ENCODE measurements at regions not wholly inside any gene's neighbourhood (a gene's known extent, or its start where the extent isn't known, plus 50 kb on each side); places are given as distances from the start of the nearest gene placed in this dataset.

- H3K9ac ChIP-seq (ENCODE audit: low read depth, low read length), result no peak overlapping the region
- TF ChIP-seq EZH2 (IDR thresholded peaks at IDR 0.05; ENCODE audit: borderline replicate concordance, low read depth, low read length, severe bottlenecking) (no peak), CTCF (IDR thresholded peaks at IDR 0.05; ENCODE audit: borderline replicate concordance, extremely low read depth, low read length, poor library complexity, severe bottlenecking) (no peak)
- ATAC-seq (ENCODE audit: insufficient read depth, low read depth) (no peak), DNase-seq (no peak)
- H3K36me3 ChIP-seq (ENCODE audit: insufficient read depth, low read length), result no peaks in the 10 kb centered on the region
- H3K27ac ChIP-seq (ENCODE audit: low read length), result no peak overlapping the region
- H3K4me2 ChIP-seq (ENCODE audit: insufficient read depth, low read length), result no peak overlapping the region
- H4K20me1 ChIP-seq (ENCODE audit: insufficient read depth, low read length), result no peaks in the 10 kb centered on the region
- H3K4me1 ChIP-seq (ENCODE audit: insufficient read depth, low read length), result no peaks in the 10 kb centered on the region
- H3K27me3 ChIP-seq (ENCODE audit: insufficient read depth, low read length, poor library complexity), result peaks cover 13% of the 10 kb centered on the region
- no peaks in the 10 kb centered on the region for H3K79me2 ChIP-seq (ENCODE audit: insufficient read depth, low read length)
- no peak overlapping the region for H2AFZ ChIP-seq (ENCODE audit: low read depth, low read length)
- H3K4me3 ChIP-seq (ENCODE audit: low read depth in 1 of 2, low read length in 2 of 2), result no peak overlapping the region
- no peaks in the 10 kb centered on the region for H3K9me3 ChIP-seq (ENCODE audit: insufficient read depth, low read length, severe bottlenecking)
Measured at GRCh38 chr6:133764008-133764753, 124.7 kb upstream of the TCF21 start.

GRCh38 chr6:133764754-133765208 is 124.1 kb upstream of the TCF21 start:
- no peaks in the 10 kb centered on the region for H4K20me1 ChIP-seq (ENCODE audit: insufficient read depth, low read length)
- TF ChIP-seq CTCF (IDR thresholded peaks at IDR 0.05; ENCODE audit: borderline replicate concordance, extremely low read depth, low read length, poor library complexity, severe bottlenecking) (no peak), EZH2 (IDR thresholded peaks at IDR 0.05; ENCODE audit: borderline replicate concordance, low read depth, low read length, severe bottlenecking) (no peak)
- H3K79me2 ChIP-seq (ENCODE audit: insufficient read depth, low read length), result no peaks in the 10 kb centered on the region
- no peaks in the 10 kb centered on the region for H3K4me1 ChIP-seq (ENCODE audit: insufficient read depth, low read length)
- no peak overlapping the region for H3K27ac ChIP-seq (ENCODE audit: low read length)
- DNase-seq, result no peak
- no peak overlapping the region for H2AFZ ChIP-seq (ENCODE audit: low read depth, low read length)
- no peak overlapping the region for H3K4me3 ChIP-seq (ENCODE audit: low read depth in 1 of 2, low read length in 2 of 2)
- no peak overlapping the region for H3K9ac ChIP-seq (ENCODE audit: low read depth, low read length)
- H3K36me3 ChIP-seq (ENCODE audit: insufficient read depth, low read length), result no peaks in the 10 kb centered on the region
- H3K4me2 ChIP-seq (ENCODE audit: insufficient read depth, low read length), result no peak overlapping the region
- no peaks in the 10 kb centered on the region for H3K9me3 ChIP-seq (ENCODE audit: insufficient read depth, low read length, severe bottlenecking)
- H3K27me3 ChIP-seq (ENCODE audit: insufficient read depth, low read length, poor library complexity), result peaks cover 13% of the 10 kb centered on the region
- ATAC-seq (ENCODE audit: insufficient read depth, low read depth), result no peak

GRCh38 chr6:133767357-133767970 is 121.4 kb upstream of the TCF21 start:
- Histone ChIP-seq H3K9ac (ENCODE audit: low read depth, low read length) (no peak overlapping the region), H3K79me2 (ENCODE audit: insufficient read depth, low read length) (no peaks in the 10 kb centered on the region), H3K4me3 (ENCODE audit: low read depth in 1 of 2, low read length in 2 of 2) (no peak overlapping the region), H4K20me1 (ENCODE audit: insufficient read depth, low read length) (no peaks in the 10 kb centered on the region), H3K4me1 (ENCODE audit: insufficient read depth, low read length) (no peaks in the 10 kb centered on the region), H3K9me3 (ENCODE audit: insufficient read depth, low read length, severe bottlenecking) (no peaks in the 10 kb centered on the region), H3K4me2 (ENCODE audit: insufficient read depth, low read length) (no peak overlapping the region), H3K27me3 (ENCODE audit: insufficient read depth, low read length, poor library complexity) (peaks cover 12% of the 10 kb centered on the region), H2AFZ (ENCODE audit: low read depth, low read length) (no peak overlapping the region), H3K36me3 (ENCODE audit: insufficient read depth, low read length) (no peaks in the 10 kb centered on the region), H3K27ac (ENCODE audit: low read length) (no peak overlapping the region)
- TF ChIP-seq EZH2 (IDR thresholded peaks at IDR 0.05; ENCODE audit: borderline replicate concordance, low read depth, low read length, severe bottlenecking), result no peak
- TF ChIP-seq CTCF (IDR thresholded peaks at IDR 0.05; ENCODE audit: borderline replicate concordance, extremely low read depth, low read length, poor library complexity, severe bottlenecking), result no peak
- no peak for ATAC-seq (ENCODE audit: insufficient read depth, low read depth)
- no peak for DNase-seq

Measured in DND-41 (cell line).